Testis (tissue), 2 donors: ENCODE measurements at regions not wholly inside any gene's neighbourhood (a gene's known extent, or its start where the extent isn't known, plus 50 kb on each side); places are given as distances from the start of the nearest gene placed in this dataset.

Experiments used
- CTCF ChIP-seq, 3 experiments: fragments of 450-650 bp in 2 of 3; fragments of 200-600 bp in 1 of 3; sonication (generic) in 1 of 3; IDR thresholded peaks; one replicate each; pipeline ENCODE4 v1.5.1; 2016 to 2019; ENCODE audit warnings: antibody characterized with exemption in 3 of 3, mild to moderate bottlenecking in 2 of 3, moderate library complexity in 1 of 3
- POLR2A ChIP-seq: fragments of 450-650 bp; IDR thresholded peaks from one replicate; pipeline ENCODE4 v1.6.1; 2017; ENCODE audit warnings: antibody characterized with exemption, mild to moderate bottlenecking, moderate library complexity

DNA sequence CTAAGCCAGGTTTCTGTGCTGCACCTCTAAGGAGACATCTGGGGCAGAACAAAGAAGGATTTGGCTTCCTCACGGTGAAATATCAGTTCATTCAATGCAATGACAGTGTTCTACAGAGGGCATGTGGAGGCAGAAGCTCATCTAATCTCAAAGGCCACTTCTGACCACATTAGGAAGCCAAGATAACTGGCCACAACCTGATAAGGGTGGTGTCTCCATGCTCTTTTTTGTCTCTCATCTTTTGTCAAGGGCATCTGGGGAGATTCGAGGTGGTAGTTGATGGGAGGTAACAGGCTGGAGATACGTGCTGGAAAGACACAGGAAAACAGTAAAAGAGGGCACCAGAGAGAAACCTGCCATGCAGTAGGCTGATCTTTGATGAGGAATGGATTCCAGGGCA is 303.9 kb downstream of the LRATD1 start:
- TF ChIP-seq CTCF (IDR thresholded peaks at IDR 0.05) (no peak), POLR2A (no peak)
